D341Med (cell line): ENCODE measurements at regions not wholly inside any gene's neighbourhood (a gene's known extent, or its start where the extent isn't known, plus 50 kb on each side); places are given as distances from the start of the nearest gene placed in this dataset.
"Not testable (repeated sequence)": the region's sequence is repeated elsewhere in the genome, so short reads cannot be mapped to it uniquely, and the experiment has no call there.

Experiments used
- DNase-seq: peaks from one replicate; pipeline ENCODE4 v3.0.0; 2012; ENCODE audit warnings: low spot score

DNA sequence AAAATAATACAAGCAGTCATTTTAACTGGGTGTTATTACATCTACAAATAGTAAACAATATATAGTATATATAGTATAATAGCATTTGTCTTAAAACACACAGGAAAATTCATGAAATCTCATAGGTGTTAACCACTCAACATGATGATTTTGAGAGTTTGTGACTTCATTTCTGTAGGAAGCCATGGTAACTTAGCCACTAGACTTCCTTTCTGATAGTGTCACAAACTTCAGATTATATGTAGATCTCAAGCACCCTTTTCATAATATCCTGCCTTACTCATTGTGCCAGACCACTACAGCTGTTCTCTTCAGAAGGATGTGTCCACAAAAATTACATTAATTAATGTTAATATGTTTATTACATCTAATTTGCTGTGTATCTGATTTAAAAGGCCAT lies 1250.6 kb downstream of the ADGRL3 start:
- DNase-seq = no peak

- DNase-seq = no peak
These were observed 1249.4 kb downstream of the ADGRL3 start for GRCh38 chr4:62449538-62449937.

DNA sequence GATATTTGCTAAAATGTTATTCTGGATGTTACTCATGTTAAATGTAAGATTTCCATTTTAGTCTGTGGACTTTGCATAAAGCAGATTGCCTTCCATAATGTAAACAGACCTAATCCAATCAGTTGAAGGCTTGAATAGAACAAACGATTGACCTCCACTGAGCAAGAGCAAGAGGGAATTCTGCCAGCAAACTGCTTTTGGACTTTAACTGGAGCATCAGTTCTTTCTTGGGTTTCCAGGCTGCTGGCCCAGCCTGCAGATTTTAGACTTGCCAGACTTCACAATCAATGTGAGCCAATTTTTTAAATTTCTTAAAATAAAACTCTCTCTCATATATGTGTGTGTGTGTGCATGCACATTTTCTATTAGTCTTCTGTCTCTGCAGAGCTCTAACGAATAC lies 1248.8 kb downstream of the ADGRL3 start:
- DNase-seq = no peak

GRCh38 chr4:62439051-62439450 lies 1238.9 kb downstream of the ADGRL3 start:
- DNase-seq = no peak

- DNase-seq = no peak
These were observed 1234.8 kb downstream of the ADGRL3 start for GRCh38 chr4:62434921-62435320.

DNA sequence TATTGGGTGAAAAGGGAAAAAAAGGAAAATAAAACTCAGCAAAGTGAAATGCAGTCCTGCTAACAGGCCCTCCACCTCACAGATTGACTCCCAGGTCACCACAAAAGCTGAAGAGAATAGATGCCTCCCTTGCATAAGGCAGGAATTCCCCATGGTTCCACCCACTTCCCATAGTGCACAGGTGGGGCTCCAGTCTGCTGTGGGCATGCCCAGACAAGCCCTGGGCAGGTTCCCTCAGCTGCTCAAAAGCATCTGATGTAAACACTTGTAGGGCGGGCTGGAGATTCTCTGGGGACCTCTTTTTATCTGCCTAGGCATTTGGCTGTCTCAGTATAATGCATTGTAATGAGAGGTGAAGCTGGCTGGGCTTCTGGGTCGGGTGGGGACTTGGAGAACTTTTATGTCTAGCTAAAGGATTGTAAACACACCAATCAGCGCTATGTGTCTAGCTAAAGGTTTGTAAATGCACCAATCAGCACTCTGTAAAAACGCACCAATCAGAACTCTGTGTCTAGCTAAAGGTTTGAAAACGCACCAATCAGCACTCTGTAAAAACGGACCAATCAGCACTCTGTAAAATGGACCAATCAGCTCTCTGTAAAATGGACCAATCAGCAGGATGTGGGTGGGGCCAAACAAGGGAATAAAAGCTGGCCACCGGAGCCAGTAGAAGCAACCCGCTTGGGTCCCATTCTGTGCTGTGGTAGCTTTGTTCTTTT lies 1231.5 kb downstream of the ADGRL3 start:
- DNase-seq = not testable (repeated sequence)

- no peak for DNase-seq
These were observed 1229.2 kb downstream of the ADGRL3 start for GRCh38 chr4:62429297-62429696.

DNA sequence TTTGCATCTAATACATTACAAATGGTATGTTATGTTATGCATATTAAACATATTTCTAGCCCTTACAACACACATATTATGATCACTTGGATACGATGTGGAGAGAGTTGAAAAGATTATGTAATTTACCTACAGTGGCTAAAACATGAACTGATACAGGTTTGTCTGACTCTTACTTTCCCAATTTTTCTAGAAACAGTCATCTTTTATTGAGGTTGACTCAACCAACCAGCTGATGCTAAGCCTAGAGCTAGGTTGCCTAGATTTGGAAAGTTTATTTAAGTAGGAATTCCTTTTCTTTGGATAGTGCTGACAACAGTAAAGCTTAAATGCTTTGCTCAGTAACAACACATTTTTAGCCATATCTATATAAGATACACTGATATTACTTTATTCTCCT lies 1215.1 kb downstream of the ADGRL3 start:
- DNase-seq = no peak

- no peak for DNase-seq
These were observed 1214.4 kb downstream of the ADGRL3 start for GRCh38 chr4:62414563-62414962.

- no peak for DNase-seq
These were observed 1210.4 kb downstream of the ADGRL3 start for GRCh38 chr4:62410371-62411003.

DNA sequence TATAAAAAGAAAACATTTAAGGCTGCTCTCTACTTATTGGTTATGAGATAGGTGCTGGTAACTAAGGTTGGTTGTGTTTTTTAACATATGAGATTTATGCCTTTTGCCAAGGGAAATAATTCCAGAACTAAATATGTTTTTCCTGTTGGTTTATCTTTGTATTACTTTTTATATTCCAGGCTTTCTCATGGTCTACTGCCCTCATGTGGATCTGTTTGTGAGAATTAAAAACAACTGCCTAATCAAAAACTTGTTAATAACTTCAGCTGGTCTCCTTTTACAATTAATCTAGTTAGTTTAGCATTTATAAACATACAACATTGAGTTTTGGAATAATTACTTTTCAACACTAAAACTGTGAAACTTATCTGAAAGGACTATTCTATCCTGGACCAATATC lies 1208.3 kb downstream of the ADGRL3 start:
- DNase-seq = no peak

GRCh38 chr4:62407534-62407933 lies 1207.4 kb downstream of the ADGRL3 start:
- DNase-seq = no peak

- no peak for DNase-seq
These were observed 1202.1 kb downstream of the ADGRL3 start for GRCh38 chr4:62402088-62402806.

DNA sequence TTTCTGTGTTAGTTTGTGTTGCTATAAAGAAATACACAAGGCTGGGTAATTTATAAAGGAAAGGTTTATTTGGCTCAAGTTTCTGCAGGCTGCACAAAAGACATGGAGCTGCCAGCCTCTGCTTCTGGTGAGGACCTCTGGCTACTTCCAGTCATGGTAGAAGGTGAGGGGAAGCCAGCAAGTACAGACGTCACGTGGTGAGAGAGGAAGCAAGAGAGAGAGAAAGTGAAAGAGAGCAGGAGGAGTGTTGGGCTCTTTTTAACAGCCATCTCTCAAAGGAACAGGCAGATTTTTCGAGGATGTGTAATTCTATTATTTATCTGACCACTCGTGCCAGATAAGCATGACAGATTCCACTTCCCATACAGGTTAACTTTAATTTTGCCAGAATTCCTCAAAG lies 1199.1 kb downstream of the ADGRL3 start:
- no peak for DNase-seq

- no peak for DNase-seq
These were observed 1198.2 kb downstream of the ADGRL3 start for GRCh38 chr4:62398318-62398717.

DNA sequence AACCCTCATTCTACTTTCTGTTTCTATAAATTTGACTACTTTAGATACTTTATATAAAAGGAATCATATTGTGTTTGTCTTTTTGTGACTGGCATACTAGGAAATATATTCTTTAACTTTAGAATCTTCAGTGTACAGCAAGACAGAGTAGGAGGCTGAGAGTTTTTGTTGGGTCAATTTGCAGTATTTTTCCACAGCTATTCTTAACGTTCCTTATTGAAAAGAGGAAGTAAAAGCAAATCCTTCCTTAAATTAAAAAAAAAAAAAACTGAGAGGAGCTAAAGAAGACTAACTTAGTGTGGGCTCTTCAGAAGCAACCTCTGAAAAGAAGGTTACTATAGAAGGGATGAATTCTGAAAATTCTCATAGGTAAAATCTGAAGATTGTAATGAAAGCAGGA lies 1194.6 kb downstream of the ADGRL3 start:
- no peak for DNase-seq

DNA sequence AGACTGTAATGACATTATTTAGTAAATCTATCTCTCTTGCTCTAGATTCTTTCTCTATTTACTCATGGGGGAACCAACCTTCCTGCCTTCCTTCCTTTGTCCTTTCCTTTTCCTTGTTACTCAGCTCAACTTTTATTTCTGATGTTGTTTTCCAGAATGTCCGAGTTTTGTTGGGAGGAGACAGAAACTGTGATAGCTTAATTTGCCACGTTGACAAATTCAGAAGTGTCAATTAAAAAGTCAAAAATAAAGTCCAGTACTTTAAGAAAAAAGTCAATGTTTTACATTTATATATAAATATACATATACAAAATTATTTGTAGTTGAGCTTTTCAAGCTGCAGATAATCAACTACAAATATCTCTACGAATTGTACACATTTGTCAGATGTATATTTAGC lies 1187.7 kb downstream of the ADGRL3 start:
- DNase-seq = no peak

GRCh38 chr4:62377700-62378099 lies 1177.6 kb downstream of the ADGRL3 start:
- no peak for DNase-seq

GRCh38 chr4:62377245-62377644 lies 1177.1 kb downstream of the ADGRL3 start:
- DNase-seq = no peak

- DNase-seq = no peak
These were observed 1166.8 kb downstream of the ADGRL3 start for GRCh38 chr4:62366939-62367338.

- DNase-seq = no peak
These were observed 1160.0 kb downstream of the ADGRL3 start for GRCh38 chr4:62360156-62360545.

DNA sequence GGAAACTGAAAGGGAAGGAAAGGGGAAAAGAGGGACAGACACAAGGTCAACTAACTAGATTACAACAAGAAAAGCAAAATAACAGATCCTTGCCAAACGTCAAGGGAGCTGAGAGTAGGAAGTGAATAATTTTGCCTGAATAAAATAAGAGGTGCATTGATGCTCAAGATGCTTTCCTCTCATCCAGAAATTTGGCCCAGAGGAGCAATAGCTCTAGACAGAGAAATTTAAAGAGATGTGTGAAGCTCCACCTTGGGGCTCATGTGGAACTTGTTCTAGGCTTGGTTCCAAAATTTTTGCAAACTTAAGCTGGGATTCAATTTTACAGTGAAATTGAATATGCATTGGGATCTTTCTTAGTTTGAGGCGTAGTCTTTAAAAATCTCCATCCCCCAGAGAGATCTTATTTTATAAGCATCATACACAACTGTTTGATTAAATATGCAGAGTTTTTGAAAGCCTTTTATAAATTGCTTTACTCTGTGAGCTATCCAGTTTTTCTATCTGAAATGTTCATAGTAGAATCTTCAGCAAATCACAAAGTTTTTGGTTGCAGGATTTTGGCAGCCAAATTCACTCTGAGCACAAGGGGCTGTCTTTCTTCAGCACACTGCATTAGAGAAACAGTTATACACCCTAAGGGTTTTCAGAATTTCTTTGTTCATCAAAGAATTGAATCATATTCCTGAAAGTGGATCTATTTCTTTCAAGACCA lies 1159.5 kb downstream of the ADGRL3 start:
- DNase-seq = no peak

GRCh38 chr4:62344915-62345314 lies 1144.8 kb downstream of the ADGRL3 start:
- no peak for DNase-seq
